Upper lobe of right lung (tissue), 1 donor: ENCODE measurements at regions not wholly inside any gene's neighbourhood (a gene's known extent, or its start where the extent isn't known, plus 50 kb on each side); places are given as distances from the start of the nearest gene placed in this dataset.
A peak's percentile ranks its signal among the peaks of the same experiment; 100 is the strongest.

Experiments used
- ATAC-seq: fragments of 200-7000 bp; cut with Tn5 transposase; one replicate; pipeline ENCODE4 v1.9.1; 2020; ENCODE audit warnings: mild to moderate bottlenecking, moderate library complexity
- DNase-seq: peaks from one replicate; pipeline ENCODE4 v3.0.0-alpha.2; 2020
- H3K27ac ChIP-seq: fragments of 200-600 bp; one replicate; pipeline ENCODE4 v1.8.0; 2022
- H3K27me3 ChIP-seq: fragments of 200-600 bp; one replicate; pipeline ENCODE4 v1.8.0; 2022; ENCODE audit warnings: mild to moderate bottlenecking
- H3K36me3 ChIP-seq: fragments of 200-600 bp; one replicate; pipeline ENCODE4 v1.8.0; 2022
- H3K4me1 ChIP-seq: fragments of 200-600 bp; one replicate; pipeline ENCODE4 v1.8.0; 2022
- H3K4me3 ChIP-seq: fragments of 200-600 bp; one replicate; pipeline ENCODE4 v1.8.0; 2022; ENCODE audit warnings: mild to moderate bottlenecking
- H3K9me3 ChIP-seq: fragments of 200-600 bp; one replicate; pipeline ENCODE4 v1.8.0; 2022
- CTCF ChIP-seq: fragments of 200-600 bp; IDR thresholded peaks from one replicate; pipeline ENCODE4 v1.8.0; 2022; ENCODE audit warnings: antibody characterized with exemption
- intact Hi-C: fragments of 100-400 bp; cut with DNase I; formaldehyde crosslinking; loops from one replicate; pipeline ENCODE4 v1.11.0; 2022
- donor health status: DM: no; HTN: yes; CAD: no; lungs with severe emphysema.

GRCh38 chr7:157077021-157077420, 61.7 kb upstream of the UBE3C start:
- H3K4me1 ChIP-seq = no peaks in the 10 kb centered on the region
- H3K27ac ChIP-seq = no peak overlapping the region
- no peak for DNase-seq
- H3K4me3 ChIP-seq = no peak overlapping the region
- TF ChIP-seq CTCF = no peak
- H3K36me3 ChIP-seq = no peaks in the 10 kb centered on the region
- H3K27me3 ChIP-seq = peaks cover 29% of the 10 kb centered on the region
- H3K9me3 ChIP-seq = no peaks in the 10 kb centered on the region
- ATAC-seq = no peak
- intact Hi-C loops = no loop called here

GRCh38 chr7:157077986-157078644, 60.6 kb upstream of the UBE3C start:
- ATAC-seq = peak; percentile 29
- no peaks in the 10 kb centered on the region for H3K4me1 ChIP-seq
- H3K27me3 ChIP-seq = peaks cover 27% of the 10 kb centered on the region
- no peaks in the 10 kb centered on the region for H3K9me3 ChIP-seq
- intact Hi-C loops = no loop called here
- no peak for DNase-seq
- H3K4me3 ChIP-seq = no peak overlapping the region
- TF ChIP-seq CTCF = no peak
- H3K36me3 ChIP-seq = no peaks in the 10 kb centered on the region
- no peak overlapping the region for H3K27ac ChIP-seq

GRCh38 chr7:157079116-157079515, 59.6 kb upstream of the UBE3C start:
- intact Hi-C loops = no loop called here

GRCh38 chr7:157080111-157080730, 58.5 kb upstream of the UBE3C start:
- intact Hi-C loops = no loop called here
- no peak for TF ChIP-seq CTCF
- Histone ChIP-seq H3K4me1 (no peaks in the 10 kb centered on the region), H3K36me3 (no peaks in the 10 kb centered on the region), H3K9me3 (peaks cover 13% of the 10 kb centered on the region), H3K4me3 (no peak overlapping the region), H3K27me3 (peaks cover 27% of the 10 kb centered on the region), H3K27ac (no peak overlapping the region)
- DNase-seq (no peak), ATAC-seq (no peak)

More at GRCh38 chr7:157079116-157079515, 59.6 kb upstream of the UBE3C start:
- peaks cover 27% of the 10 kb centered on the region for H3K27me3 ChIP-seq
- ATAC-seq = no peak
- DNase-seq = no peak
- no peak overlapping the region for H3K27ac ChIP-seq
- H3K36me3 ChIP-seq = no peaks in the 10 kb centered on the region
- H3K4me3 ChIP-seq = no peak overlapping the region
- H3K4me1 ChIP-seq = no peaks in the 10 kb centered on the region
- TF ChIP-seq CTCF = no peak
- H3K9me3 ChIP-seq = peaks cover 7% of the 10 kb centered on the region

- Histone ChIP-seq H3K36me3 (no peaks in the 10 kb centered on the region), H3K27me3 (no peaks in the 10 kb centered on the region), H3K4me1 (no peaks in the 10 kb centered on the region), H3K4me3 (no peak overlapping the region), H3K9me3 (peaks cover 13% of the 10 kb centered on the region), H3K27ac (no peak overlapping the region)
- DNase-seq (no peak), ATAC-seq (no peak)
- intact Hi-C loops = no loop called here
- TF ChIP-seq CTCF = no peak
Measured at GRCh38 chr7:157086508-157087187, 52.1 kb upstream of the UBE3C start.
